Tibial artery (tissue), 4 donors: ENCODE measurements at regions not wholly inside any gene's neighbourhood (a gene's known extent, or its start where the extent isn't known, plus 50 kb on each side); places are given as distances from the start of the nearest gene placed in this dataset.

Experiments used
- DNase-seq, 2 donors: peaks; one replicate each; pipeline ENCODE4 v3.0.0-alpha.2; 2019
- H3K27ac ChIP-seq, 2 donors: fragments of 200-600 bp; sonication (generic) in 1 of 2; 1 replicate in 1 of 2; 2 replicates in 1 of 2; pipeline ENCODE4 v1.5.1; 2018 to 2019; ENCODE audit warnings: mild to moderate bottlenecking in 1 of 2
- H3K27me3 ChIP-seq, 2 donors: fragments of 200-600 bp; sonication (generic) in 1 of 2; one replicate each; pipeline versions ENCODE4 v1.5.1 to v1.6.0; 2016 to 2019
- H3K36me3 ChIP-seq, 3 donors: fragments of 200-600 bp; sonication (generic) in 2 of 3; one replicate each; pipeline ENCODE4 v1.5.1; 2016 to 2019; ENCODE audit warnings: mild to moderate bottlenecking in 2 of 3
- H3K4me1 ChIP-seq, 4 donors: fragments of 200-600 bp; sonication (generic) in 2 of 4; 1 replicate in 3 of 4; 2 replicates in 1 of 4; pipeline ENCODE4 v1.5.1; 2016 to 2019
- H3K4me3 ChIP-seq, 2 donors: fragments of 200-600 bp; sonication (generic) in 1 of 2; 1 replicate in 1 of 2; 2 replicates in 1 of 2; pipeline ENCODE4 v1.5.1; 2018 to 2019; ENCODE audit warnings: mild to moderate bottlenecking in 2 of 2
- H3K9me3 ChIP-seq, 3 donors: fragments of 200-600 bp; sonication (generic) in 1 of 3; one replicate each; pipeline ENCODE4 v1.5.1; 2016 to 2019
- CTCF ChIP-seq, 2 experiments: fragments of 200-600 bp in 1 of 2; fragments of 450-650 bp in 1 of 2; IDR thresholded peaks; one replicate each; pipeline ENCODE4 v1.5.1; 2017 to 2019; ENCODE audit warnings: antibody characterized with exemption in 2 of 2, mild to moderate bottlenecking in 1 of 2, moderate library complexity in 1 of 2
- intact Hi-C: fragments of 100-400 bp; cut with DNase I; formaldehyde crosslinking; loops from one replicate; pipeline ENCODE4 v1.15.0; 2023; ENCODE audit warnings: low total_unique reads

GRCh38 chr15:62430552-62430951 is 265.5 kb upstream of the C2CD4B start:
- Histone ChIP-seq H3K36me3 (no peaks in the 10 kb centered on the region), H3K9me3 (no peaks in the 10 kb centered on the region), H3K27ac (peak overlapping the region in 1 of 2 donors; percentile 72), H3K4me1 (peaks cover 0 to 60% (median 21%) of the 10 kb centered on the region in 4 donors), H3K27me3 (no peaks in the 10 kb centered on the region), H3K4me3 (no peak overlapping the region)
- no peak for DNase-seq
- no peak for TF ChIP-seq CTCF (IDR thresholded peaks at IDR 0.05)
- intact Hi-C loops: no loop called here

DNA sequence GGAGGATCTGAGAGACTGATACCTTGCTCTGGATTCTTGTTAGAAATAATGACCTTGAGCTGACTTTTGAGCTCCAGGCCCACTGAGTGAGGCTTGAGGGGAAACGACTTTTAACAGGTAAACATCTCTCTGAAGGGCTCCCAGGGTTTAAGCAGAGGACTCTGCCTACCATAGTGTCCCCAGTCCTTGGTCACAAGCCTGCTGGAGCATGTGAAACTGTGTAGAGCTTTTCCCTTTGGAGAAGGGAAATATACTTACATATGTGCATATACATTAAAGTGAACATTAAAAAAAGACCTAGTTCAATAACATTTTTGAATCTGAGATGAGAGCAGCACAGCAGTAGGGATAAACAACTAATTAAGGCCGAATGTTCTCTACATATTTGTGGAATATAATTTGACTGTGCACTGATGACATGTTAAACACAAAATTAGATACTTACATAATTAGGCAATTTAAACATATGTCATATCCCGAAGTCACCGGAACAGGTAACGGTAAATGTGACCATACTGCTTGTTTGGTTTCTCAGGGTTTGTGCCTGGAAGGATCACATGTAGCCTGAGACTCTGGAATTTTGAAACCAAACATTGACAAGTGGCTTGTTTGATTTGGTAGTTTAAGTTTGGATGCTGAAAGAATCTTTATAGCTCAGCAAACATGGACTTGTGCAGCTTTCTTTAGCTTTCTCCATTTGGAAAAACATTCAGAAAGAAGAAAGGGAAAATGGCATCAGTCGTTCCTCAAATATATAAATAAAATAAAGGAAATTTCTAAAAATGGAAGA is 266.1 kb upstream of the C2CD4B start:
- Histone ChIP-seq H3K36me3 (no peaks in the 10 kb centered on the region), H3K27me3 (no peaks in the 10 kb centered on the region), H3K4me1 (peaks cover 0 to 54% (median 19%) of the 10 kb centered on the region in 4 donors), H3K9me3 (no peaks in the 10 kb centered on the region), H3K27ac (peak overlapping the region; percentile 71 to 72), H3K4me3 (no peak overlapping the region)
- TF ChIP-seq CTCF (IDR thresholded peaks at IDR 0.05): no peak
- DNase-seq: no peak
- intact Hi-C loops: no loop called here

DNA sequence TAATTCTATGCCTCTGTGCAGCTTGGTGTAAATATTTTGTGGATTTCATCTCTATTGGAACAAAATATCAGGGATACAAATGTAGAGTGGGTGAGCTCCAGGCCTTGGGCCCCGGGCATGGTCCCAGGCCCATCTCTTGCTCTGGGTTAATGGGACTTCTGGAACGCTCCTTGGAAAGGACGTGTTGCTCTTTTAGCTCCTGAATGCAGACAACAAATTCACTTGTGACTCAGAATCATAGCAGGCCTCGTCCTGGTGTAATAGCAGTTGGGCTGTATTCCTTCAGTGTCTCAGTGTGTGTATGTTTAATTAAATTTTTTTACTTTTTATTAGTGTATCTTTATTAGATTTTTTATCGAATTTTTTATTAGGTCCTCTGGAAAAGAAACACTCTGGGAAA is 266.7 kb upstream of the C2CD4B start:
- Histone ChIP-seq H3K4me1 (peaks cover 0 to 48% (median 16%) of the 10 kb centered on the region in 4 donors), H3K4me3 (no peak overlapping the region), H3K36me3 (no peaks in the 10 kb centered on the region), H3K27ac (peak overlapping the region; percentile 71 to 72), H3K9me3 (no peaks in the 10 kb centered on the region), H3K27me3 (no peaks in the 10 kb centered on the region)
- no peak for TF ChIP-seq CTCF (IDR thresholded peaks at IDR 0.05)
- no peak for DNase-seq
- intact Hi-C loops: no loop called here

DNA sequence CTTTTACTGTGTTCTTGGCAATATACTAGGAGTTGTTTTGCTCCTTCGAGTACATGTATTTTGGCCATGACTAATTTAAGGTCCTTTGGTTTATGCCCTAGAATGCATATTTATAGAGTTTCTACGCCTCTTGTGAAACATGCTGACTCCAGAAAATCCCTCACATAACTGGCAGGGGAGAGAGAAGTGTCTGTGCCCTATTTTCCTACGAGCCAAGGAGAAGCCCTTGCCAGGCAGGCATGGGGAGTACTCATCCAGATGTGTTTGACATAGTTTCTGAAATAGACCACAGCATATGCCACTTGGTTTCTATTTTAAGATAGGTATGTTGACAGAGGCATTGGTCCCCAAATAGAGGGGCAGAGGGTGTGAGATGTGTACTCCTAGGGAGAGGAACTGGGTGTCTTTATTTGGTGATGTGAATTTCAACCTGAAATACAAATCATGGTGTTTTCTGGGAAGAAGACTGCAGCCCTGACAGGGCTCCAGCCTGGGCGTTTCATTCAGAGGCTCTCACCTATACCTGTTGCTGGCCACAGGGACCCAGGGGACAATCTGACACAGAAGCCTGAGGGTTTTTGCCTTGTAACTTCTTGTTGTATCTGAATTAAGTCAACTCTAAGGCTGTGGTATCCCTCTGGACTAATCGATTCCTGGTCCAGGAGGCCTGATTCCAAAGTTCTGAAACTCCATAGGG is 267.8 kb upstream of the C2CD4B start:
- peaks cover 0 to 41% (median 15%) of the 10 kb centered on the region in 4 donors for H3K4me1 ChIP-seq

DNA sequence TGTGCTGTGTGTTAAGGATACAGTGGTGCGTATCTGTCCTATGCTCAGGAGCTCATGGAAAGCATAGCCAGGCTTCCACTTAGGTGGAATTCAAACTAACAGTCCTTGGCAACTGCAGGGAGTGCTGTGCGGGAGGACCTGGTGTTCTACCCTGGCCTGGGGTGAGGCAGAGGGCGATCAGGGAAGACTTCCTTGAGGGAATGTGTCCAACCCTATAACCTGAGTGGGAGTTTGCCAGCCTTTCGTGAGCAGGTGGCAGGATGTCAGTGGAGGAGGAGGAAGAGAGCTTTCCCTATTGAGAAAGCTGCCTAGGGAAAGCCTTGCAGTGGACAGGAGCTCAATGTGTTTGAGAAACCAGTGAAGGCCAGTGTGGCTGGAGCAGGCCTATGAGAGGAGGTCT is 271.1 kb upstream of the C2CD4B start:
- no peak for DNase-seq
- H3K36me3 ChIP-seq: no peaks in the 10 kb centered on the region
- intact Hi-C loops: no loop called here
- no peaks in the 10 kb centered on the region for H3K9me3 ChIP-seq
- H3K4me1 ChIP-seq: peaks cover 0 to 44% (median 22%) of the 10 kb centered on the region in 4 donors
- no peaks in the 10 kb centered on the region for H3K27me3 ChIP-seq
- H3K27ac ChIP-seq: no peak overlapping the region
- H3K4me3 ChIP-seq: no peak overlapping the region
- no peak for TF ChIP-seq CTCF (IDR thresholded peaks at IDR 0.05)

More for the DNA sequence above, 267.8 kb upstream of the C2CD4B start:
- no peaks in the 10 kb centered on the region for H3K36me3 ChIP-seq
- H3K9me3 ChIP-seq: no peaks in the 10 kb centered on the region
- intact Hi-C loops: no loop called here
- H3K27me3 ChIP-seq: no peaks in the 10 kb centered on the region
- no peak overlapping the region for H3K4me3 ChIP-seq
- peak; percentile 52 to 74 for DNase-seq
- no peak for TF ChIP-seq CTCF (IDR thresholded peaks at IDR 0.05)
- peak overlapping the region; percentile 71 to 72 for H3K27ac ChIP-seq
